Stimulated activated CD8-positive, alpha-beta memory T cell treated with anti-CD3 and anti-CD28 coated beads, Interleukin-4, amount 100 ng/mL, for 4 hours (primary cell): ENCODE measurements at regions not wholly inside any gene's neighbourhood (a gene's known extent, or its start where the extent isn't known, plus 50 kb on each side); places are given as distances from the start of the nearest gene placed in this dataset.

ENCODE experiments used
- DNase-seq, 2 donors: peaks; one replicate each; pipeline ENCODE4 v3.0.0-alpha.2; 2020; ENCODE audit warnings: low read depth in 2 of 2, low spot score in 1 of 2

DNA sequence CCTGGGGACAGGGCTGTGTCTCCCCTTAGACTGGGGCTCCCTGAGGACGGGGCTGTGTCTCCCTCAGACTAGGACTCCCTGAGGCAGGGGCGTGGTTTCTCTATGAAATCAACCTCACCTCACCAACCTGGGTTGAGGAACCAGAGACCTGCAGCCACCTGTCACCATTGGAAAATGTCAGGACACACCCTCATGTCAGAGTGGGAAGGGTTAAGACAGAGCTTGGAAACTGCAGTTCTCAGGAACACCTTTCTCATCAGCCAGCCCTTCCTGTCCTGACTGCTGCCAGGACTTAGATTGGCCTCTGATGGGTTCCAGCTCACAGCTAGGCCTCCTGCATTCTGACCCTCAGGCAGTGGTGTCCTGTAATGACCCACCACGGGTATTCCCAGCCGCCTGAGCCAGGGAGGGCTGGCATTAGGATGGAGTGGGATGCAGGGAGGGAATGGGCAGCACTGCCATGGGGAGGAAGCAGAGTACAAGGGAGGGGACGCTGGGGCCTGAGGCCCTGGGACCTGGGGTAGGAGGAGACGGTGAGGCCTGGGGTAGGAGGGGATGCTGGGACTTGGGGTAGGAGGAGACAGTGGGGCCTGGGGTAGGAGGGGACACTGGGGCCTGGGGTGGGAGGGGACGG is 76.3 kb downstream of the MRPL14 start:
- no peak for DNase-seq

DNA sequence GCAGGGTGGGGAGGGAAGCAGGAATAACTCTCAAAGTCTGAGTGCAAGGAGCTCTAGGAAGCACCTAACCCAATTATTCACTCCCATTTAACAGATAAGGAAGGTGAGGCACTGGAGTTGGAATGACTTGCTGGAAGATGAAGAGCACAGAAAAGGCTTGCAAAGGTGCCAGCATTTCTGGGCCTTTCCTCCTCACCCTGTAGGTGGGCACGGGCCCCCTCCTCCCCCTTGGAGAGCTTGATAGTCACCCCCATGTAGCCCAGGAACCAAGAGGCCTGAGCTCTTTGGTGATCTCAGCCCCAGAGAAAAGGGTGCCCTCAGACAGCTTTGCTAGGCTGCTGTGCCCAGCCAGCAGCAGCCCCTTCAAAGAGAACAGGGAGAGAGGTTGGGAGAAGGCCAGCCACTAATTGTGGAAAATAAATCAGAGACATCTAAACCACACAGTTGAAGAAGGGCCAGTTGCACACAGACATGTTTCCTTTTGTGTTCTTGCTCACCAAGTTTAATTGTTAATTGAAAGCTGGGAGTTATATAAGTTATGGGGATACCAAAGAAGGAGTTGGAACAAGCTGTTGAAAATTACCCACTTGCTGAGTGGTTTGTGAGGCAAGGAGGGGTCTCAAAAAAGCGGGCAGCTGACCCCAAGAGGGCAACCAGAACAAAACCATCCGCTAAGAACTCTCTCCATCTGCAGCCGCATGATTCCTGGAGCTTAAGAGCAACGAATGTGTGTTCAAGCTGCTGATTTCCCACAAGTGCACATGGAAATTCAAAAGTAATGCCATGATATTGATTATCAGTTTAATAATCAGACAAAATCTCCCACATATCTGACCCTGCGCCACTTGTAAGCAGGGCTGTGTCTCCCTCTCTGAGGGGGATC is 77.0 kb downstream of the MRPL14 start:
- DNase-seq, result no peak

- no peak for DNase-seq
Measured at GRCh38 chr6:44049163-44049988, 77.9 kb downstream of the MRPL14 start.

DNA sequence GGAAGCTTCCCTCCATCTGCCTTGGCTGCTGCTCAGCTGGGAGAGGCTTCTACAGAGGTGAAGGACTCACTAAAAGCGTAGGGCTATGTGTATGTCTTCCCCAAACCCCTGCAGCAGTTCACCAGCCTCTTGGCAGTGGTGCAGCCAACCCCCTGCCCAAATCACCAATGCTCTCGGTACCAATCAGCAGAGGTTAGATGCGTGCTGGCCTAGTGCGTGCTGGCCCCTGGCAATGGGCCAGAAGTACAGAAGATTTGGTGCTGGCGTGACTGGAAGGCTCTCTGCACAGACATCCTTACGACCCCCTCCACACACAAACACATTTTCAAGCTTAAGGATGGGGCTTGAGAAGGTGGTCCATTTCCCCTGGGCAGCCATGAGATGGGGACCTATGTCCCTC is 79.0 kb downstream of the MRPL14 start:
- DNase-seq, result no peak

- no peak for DNase-seq
Measured at GRCh38 chr6:44047801-44048200, 79.5 kb downstream of the MRPL14 start.

DNA sequence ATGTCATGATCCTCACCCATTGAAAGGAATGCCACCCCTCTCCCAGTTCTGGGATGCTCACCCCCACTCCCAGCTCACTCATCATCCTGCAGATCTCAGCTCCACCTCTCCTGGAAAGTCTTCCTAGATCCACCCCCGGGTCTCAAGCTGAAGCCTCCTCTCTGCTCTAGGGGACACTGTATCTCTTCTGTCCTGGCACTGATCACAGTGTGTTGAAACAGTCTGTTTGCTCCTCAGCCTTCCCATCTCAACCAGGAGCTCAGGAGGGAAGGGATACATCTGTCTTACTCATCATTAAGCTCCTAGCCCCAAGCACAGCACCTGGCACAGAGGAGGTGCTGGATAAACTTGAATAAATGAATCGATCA is 80.1 kb downstream of the MRPL14 start:
- no peak for DNase-seq

DNA sequence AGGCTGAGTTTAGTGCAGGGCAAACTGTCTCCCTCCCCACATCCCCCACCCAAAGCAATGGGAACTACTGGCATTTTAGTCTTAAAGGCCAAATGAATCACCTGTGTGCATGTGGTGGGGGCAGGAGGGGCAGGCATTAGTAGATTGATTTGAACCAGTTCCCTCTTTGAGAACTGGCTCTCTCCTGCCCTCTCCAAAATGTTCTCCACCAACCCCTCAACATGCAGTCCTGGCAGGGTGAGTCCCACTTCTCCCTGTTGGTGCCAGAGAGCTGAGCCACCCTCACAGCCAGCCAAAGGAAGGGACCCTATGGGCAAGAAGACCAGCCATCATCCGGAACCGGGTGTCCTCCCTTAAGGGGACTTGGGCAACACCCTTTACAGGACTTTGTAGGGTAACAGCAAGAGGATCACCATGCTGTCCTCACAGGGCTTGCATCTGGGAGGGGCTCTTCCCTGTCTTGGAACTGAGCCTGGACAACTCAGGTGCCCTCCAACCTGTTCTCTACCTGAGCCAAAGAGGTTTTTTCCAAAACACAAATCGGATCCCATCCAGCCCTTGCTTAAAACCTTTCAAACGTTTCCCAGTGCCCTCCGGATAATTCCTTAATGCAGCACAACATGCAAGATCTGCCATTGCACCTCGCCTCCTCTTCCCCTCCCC is 80.6 kb downstream of the MRPL14 start:
- no peak for DNase-seq

DNA sequence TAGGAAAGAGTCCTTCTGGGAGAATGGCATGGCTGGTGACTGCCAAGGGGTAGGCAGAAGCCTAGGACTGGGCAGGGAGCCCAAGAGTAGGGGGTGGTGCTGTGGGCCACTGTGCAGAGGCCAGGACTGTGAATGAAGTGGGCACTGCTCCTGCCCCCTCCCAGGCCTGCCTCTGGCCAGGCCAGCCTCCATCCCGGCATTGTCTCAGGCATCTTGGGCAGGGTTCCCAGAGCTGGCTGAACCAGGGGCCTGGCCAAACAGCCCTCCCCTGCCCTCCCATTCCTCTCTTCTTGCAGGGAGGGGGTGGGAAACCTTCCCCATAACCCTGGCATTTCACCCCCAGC is 81.6 kb downstream of the MRPL14 start:
- DNase-seq, result no peak

- DNase-seq, result no peak
Measured at GRCh38 chr6:44044940-44045671, 82.1 kb downstream of the MRPL14 start.

DNA sequence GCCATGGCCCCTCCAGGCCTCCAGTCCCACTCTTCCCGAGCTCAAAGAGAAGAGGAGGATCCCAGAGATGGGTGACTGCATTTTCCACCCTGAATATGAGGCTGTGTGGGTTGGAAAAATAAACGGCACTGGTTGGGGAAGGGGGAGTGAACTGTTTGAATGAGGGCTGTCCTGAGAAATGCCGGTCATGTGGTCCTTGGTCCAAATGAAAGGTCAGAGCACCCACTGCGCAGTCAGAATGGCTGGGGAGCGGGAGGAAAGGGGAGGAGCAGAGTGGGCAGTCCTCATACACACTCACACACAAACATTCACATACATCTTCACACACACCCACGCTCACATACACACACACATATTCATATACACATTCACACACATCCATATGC is 83.1 kb downstream of the MRPL14 start:
- no peak for DNase-seq

GRCh38 chr6:44043479-44044153 is 83.6 kb downstream of the MRPL14 start:
- DNase-seq, result no peak

- no peak for DNase-seq
Measured at GRCh38 chr6:44042989-44043478, 84.2 kb downstream of the MRPL14 start.

- DNase-seq, result no peak
Measured at GRCh38 chr6:44042261-44042988, 84.8 kb downstream of the MRPL14 start.

DNA sequence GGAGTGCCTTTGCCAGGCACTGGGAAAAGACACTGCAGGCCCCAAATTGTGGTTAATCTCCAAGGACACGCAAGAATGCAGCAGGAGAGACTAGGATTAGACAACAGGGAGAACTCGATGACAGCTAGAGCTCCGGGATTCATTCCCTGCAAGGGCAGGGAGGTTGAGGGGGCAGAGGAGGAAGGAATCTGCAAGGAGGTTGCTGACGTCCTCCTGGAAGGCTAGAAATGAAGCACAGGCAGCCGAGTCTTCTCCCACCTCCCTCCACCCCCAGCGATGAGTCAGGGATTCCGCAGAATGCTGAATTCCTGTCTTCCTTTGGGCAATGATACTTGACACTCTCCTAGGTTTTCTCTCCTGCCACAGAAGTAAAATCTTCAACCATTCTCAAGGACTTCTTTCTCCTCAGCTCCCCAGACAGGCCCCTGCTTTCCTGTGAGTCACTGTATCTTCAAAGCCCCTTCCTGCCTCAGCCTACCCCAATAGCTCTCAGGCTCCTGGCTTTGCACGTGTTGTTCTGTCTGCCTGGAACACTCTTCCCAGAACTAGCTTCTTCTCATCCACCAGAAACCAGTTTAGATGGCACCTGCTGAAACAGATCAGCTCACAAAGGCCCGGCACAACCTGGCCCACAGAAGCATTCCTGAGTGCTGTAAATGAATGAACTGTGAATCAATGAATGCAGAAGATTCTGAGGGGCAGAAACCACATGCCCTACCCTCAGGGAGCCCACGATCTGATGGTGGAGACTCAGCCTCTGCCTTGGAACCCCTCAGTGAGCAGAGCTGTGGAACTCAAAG is 85.6 kb downstream of the MRPL14 start:
- no peak for DNase-seq

GRCh38 chr6:44040786-44041185 is 86.5 kb downstream of the MRPL14 start:
- no peak for DNase-seq

GRCh38 chr6:44039839-44040350 is 87.4 kb downstream of the MRPL14 start:
- no peak for DNase-seq

DNA sequence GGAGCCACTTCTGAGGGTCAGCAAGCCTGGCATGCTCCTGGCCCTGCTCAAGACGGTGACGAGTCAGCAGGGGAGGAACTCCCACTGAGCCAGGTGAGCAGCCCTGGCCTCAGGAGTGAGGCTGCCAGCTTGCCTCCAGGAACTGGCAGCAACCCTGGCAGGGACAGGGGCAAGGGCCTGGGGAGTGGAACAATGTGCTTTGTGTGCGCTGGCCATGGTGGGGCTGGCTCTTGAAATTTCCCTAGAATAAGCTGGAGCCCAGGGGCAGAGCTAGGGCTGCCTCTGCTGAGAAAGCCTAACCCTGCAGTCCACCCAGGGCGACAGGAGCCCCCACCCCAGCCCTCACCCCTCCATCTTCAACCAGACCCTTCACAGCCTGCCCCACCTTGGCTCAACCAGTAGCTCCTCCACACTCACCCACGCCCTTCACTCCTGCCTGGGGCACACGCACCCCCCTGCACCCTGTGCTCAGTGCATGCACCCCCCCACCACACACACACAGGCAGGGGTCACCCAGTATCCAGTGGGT is 88.0 kb downstream of the MRPL14 start:
- DNase-seq, result no peak

DNA sequence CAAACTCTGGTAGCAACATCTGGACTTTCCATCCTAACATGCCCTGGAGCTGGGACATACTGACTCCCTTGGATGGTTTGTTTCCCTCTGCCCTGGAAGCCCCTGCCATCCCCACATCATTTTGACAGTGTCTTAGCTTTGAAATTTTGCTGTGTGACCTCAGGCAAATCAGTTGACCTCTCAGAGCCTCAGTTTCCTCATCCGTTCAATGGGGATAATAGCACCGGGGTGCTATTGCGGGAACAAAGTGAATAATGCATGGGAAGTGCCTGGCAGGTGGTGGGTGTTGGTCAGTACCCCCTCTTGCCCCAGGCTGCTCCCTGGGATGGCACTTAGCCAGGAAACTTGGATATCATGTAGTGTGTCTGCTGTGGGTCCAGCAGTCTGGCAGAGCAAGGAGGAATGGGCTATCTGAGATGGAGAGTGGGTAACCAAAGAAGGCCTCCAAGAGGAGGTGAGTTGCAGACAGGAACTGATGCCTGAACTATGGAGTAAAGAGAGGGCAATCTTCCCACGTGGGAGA is 88.6 kb downstream of the MRPL14 start:
- no peak for DNase-seq
